ENCODE measurements at regions not wholly inside any gene's neighbourhood (a gene's known extent, or its start where the extent isn't known, plus 50 kb on each side); places are given as distances from the start of the nearest gene placed in this dataset.

DNA sequence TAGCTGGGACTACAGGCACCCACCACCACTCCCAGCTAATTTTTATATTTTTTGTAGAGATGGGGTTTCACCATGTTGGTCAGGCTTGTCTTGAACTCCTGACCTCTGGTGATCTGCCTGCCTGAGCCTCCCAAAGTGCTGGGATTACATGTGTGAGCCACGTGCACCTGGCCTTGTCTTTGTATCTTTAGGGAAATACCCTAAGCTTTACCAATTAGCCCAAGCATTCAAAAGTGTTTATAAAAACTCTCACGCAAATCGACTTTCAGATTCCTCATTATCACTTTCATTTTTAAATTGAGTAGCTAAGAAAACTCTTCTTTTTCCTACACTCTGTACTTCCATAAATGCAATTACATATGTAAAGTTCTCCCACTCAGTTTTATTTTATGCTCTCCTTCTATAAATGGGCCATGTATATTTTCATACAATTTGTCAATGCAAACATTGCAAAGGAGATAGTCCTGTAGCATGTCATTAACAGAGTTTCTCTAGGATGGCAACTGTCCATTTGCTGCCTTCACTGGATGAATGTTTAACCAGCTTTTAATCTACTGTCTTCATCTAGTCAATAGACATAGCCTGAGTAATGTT lies 326.2 kb upstream of the LRATD1 start:
- Histone ChIP-seq H3K9me3 (ENCODE audit: control extremely low read depth in 1 of 3, control insufficient read depth in 2 of 3, insufficient read depth in 1 of 3, low read length in 2 of 3) (no peaks in the 10 kb centered on the region), H3K9ac (ENCODE audit: low read length) (no peak overlapping the region), H3K27me3 (replicated peaks in 1 of 4; ENCODE audit: control extremely low read depth in 1 of 4, control insufficient read depth in 3 of 4, insufficient read depth in 4 of 4, low read length in 3 of 4) (no peaks in the 10 kb centered on the region), H3K79me2 (ENCODE audit: control insufficient read depth, insufficient read depth, low read length) (no peaks in the 10 kb centered on the region), H3K36me3 (replicated peaks in 1 of 2; ENCODE audit: control extremely low read depth in 1 of 2, control insufficient read depth in 1 of 2, extremely low read depth in 1 of 2, insufficient read depth in 2 of 2, low read length in 1 of 2) (no peaks in the 10 kb centered on the region), H3K27ac (ENCODE audit: low read length in 2 of 2) (no peak overlapping the region), H3K4me1 (ENCODE audit: control insufficient read depth in 2 of 2, insufficient read depth in 2 of 2, low read length in 2 of 2) (no peaks in the 10 kb centered on the region), H3K4me2 (replicated peaks; ENCODE audit: low read depth, low read length, poor library complexity, severe bottlenecking) (no peak overlapping the region), H3K4me3 (ENCODE audit: control extremely low read depth in 1 of 5, extremely low read depth in 1 of 5, insufficient read depth in 1 of 5, low read depth in 2 of 5, low read length in 4 of 5) (no peak overlapping the region), H4K20me1 (ENCODE audit: control insufficient read depth, insufficient read depth, low read length, poor library complexity, severe bottlenecking) (no peaks in the 10 kb centered on the region), H2AFZ (ENCODE audit: insufficient read depth, low read depth, low read length, poor library complexity, severe bottlenecking) (no peak overlapping the region)
- H3K9me3 Mint-ChIP-seq (ENCODE audit: insufficient read depth) = no peaks in the 10 kb centered on the region
- CTCF ChIA-PET = no interaction called here
- TF ChIP-seq, protein P1, sequence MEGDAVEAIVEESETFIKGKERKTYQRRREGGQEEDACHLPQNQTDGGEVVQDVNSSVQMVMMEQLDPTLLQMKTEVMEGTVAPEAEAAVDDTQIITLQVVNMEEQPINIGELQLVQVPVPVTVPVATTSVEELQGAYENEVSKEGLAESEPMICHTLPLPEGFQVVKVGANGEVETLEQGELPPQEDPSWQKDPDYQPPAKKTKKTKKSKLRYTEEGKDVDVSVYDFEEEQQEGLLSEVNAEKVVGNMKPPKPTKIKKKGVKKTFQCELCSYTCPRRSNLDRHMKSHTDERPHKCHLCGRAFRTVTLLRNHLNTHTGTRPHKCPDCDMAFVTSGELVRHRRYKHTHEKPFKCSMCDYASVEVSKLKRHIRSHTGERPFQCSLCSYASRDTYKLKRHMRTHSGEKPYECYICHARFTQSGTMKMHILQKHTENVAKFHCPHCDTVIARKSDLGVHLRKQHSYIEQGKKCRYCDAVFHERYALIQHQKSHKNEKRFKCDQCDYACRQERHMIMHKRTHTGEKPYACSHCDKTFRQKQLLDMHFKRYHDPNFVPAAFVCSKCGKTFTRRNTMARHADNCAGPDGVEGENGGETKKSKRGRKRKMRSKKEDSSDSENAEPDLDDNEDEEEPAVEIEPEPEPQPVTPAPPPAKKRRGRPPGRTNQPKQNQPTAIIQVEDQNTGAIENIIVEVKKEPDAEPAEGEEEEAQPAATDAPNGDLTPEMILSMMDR (IDR thresholded peaks at IDR 0.05) = no peak
- no peak for TF ChIP-seq EZH2 (IDR thresholded peaks at IDR 0.05; ENCODE audit: borderline replicate concordance, insufficient read depth, low read depth, low read length, poor library complexity, severe bottlenecking)
- intact Hi-C loops (cut with micrococcal nuclease) = no loop called here
- DNase-seq (no peak), ATAC-seq (ENCODE audit: low read depth) (no peak)
- 33% methylated on average over 1 of the region's 3 CpGs for WGBS (ENCODE audit: insufficient coverage)
- no peaks in the 10 kb centered on the region for H3K27me3 Mint-ChIP-seq
- H3K4me1 Mint-ChIP-seq = no peaks in the 10 kb centered on the region
- H3K27ac Mint-ChIP-seq = no peak overlapping the region
- POLR2A ChIA-PET = no interaction called here
- no peak overlapping the region for H3K4me3 Mint-ChIP-seq

DNA sequence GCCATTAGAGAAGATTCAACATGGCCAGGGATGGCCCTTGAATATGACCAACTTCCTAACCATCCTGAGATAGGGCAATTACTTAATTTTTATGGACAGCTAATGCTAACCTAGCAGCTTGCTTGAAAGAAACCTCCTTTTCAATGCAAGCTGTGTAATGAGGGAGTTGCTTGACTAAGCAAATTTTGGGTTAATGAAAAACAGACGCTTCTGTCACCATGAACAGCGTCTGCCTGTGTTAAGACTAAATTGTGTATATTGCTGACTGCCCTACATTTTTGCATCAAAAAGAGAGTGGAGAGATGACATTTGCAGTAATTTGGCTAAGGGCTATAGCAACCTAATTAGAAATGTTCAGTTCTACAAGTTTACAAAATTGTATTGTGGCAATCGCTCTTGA lies 319.2 kb upstream of the LRATD1 start:
- 100% methylated on average over 2 of the region's 3 CpGs for WGBS (ENCODE audit: insufficient coverage)
- H3K9ac ChIP-seq (ENCODE audit: low read length) = no peak overlapping the region
- H4K20me1 ChIP-seq (ENCODE audit: control insufficient read depth, insufficient read depth, low read length, poor library complexity, severe bottlenecking) = no peaks in the 10 kb centered on the region
- H3K4me3 ChIP-seq (ENCODE audit: control extremely low read depth in 1 of 5, extremely low read depth in 1 of 5, insufficient read depth in 1 of 5, low read depth in 2 of 5, low read length in 4 of 5) = no peak overlapping the region
- DNase-seq (no peak), ATAC-seq (ENCODE audit: low read depth) (no peak)
- no peaks in the 10 kb centered on the region for H3K36me3 ChIP-seq (replicated peaks in 1 of 2; ENCODE audit: control extremely low read depth in 1 of 2, control insufficient read depth in 1 of 2, extremely low read depth in 1 of 2, insufficient read depth in 2 of 2, low read length in 1 of 2)
- no peaks in the 10 kb centered on the region for H3K4me1 ChIP-seq (ENCODE audit: control insufficient read depth in 2 of 2, insufficient read depth in 2 of 2, low read length in 2 of 2)
- TF ChIP-seq, protein P1 (IDR thresholded peaks at IDR 0.05) = no peak
- no peak for TF ChIP-seq EZH2 (IDR thresholded peaks at IDR 0.05; ENCODE audit: borderline replicate concordance, insufficient read depth, low read depth, low read length, poor library complexity, severe bottlenecking)
- no peaks in the 10 kb centered on the region for H3K9me3 Mint-ChIP-seq (ENCODE audit: insufficient read depth)
- H2AFZ ChIP-seq (ENCODE audit: insufficient read depth, low read depth, low read length, poor library complexity, severe bottlenecking) = no peak overlapping the region
- POLR2A ChIA-PET = no interaction called here
- no peaks in the 10 kb centered on the region for H3K27me3 Mint-ChIP-seq
- CTCF ChIA-PET = no interaction called here
- H3K4me3 Mint-ChIP-seq = no peak overlapping the region
- no peaks in the 10 kb centered on the region for H3K9me3 ChIP-seq (ENCODE audit: control extremely low read depth in 1 of 3, control insufficient read depth in 2 of 3, insufficient read depth in 1 of 3, low read length in 2 of 3)
- intact Hi-C loops (cut with micrococcal nuclease) = no loop called here
- H3K4me1 Mint-ChIP-seq = no peaks in the 10 kb centered on the region
- no peak overlapping the region for H3K27ac Mint-ChIP-seq
- no peak overlapping the region for H3K4me2 ChIP-seq (replicated peaks; ENCODE audit: low read depth, low read length, poor library complexity, severe bottlenecking)
- H3K27ac ChIP-seq (ENCODE audit: low read length in 2 of 2) = no peak overlapping the region
- H3K79me2 ChIP-seq (ENCODE audit: control insufficient read depth, insufficient read depth, low read length) = no peaks in the 10 kb centered on the region
- H3K27me3 ChIP-seq (replicated peaks in 1 of 4; ENCODE audit: control extremely low read depth in 1 of 4, control insufficient read depth in 3 of 4, insufficient read depth in 4 of 4, low read length in 3 of 4) = no peaks in the 10 kb centered on the region

All from B cell (primary cell).